Lower leg skin (tissue), 4 donors: ENCODE measurements at regions not wholly inside any gene's neighbourhood (a gene's known extent, or its start where the extent isn't known, plus 50 kb on each side); places are given as distances from the start of the nearest gene placed in this dataset.

Source experiments
- DNase-seq, 2 donors: peaks; one replicate each; pipeline ENCODE4 v3.0.0-alpha.2; 2019; ENCODE audit warnings: low spot score in 2 of 2
- H3K4me3 ChIP-seq: fragments of 200-600 bp; sonication (generic); 2 replicates; pipeline ENCODE4 v1.5.1; 2017; ENCODE audit warnings: mild to moderate bottlenecking, low read depth; ENCODE audit not compliant: poor library complexity, severe bottlenecking
- CTCF ChIP-seq, 3 donors: fragments of 450-650 bp; IDR thresholded peaks; one replicate each; pipeline ENCODE4 v1.5.1; 2016; ENCODE audit warnings: antibody characterized with exemption in 3 of 3, mild to moderate bottlenecking in 3 of 3, moderate library complexity in 2 of 3
- POLR2A ChIP-seq, 2 donors: fragments of 450-650 bp; IDR thresholded peaks; one replicate each; pipeline ENCODE4 v1.6.1; 2016 to 2017; ENCODE audit warnings: antibody characterized with exemption in 2 of 2, mild to moderate bottlenecking in 1 of 2, moderate library complexity in 1 of 2
- WGBS, 2 donors: methylation state at CpG; one replicate each; pipeline ENCODE4 v1.1.5; 2018; 5-methylcytosine and 5-hydroxymethylcytosine counted together
- intact Hi-C: fragments of 100-400 bp; cut with DNase I; formaldehyde crosslinking; loops from one replicate; pipeline ENCODE4 v1.15.0; 2023; ENCODE audit warnings: low total_unique reads

GRCh38 chr12:107336695-107337094 is 243.3 kb upstream of the CRY1 start:
- no peak for TF ChIP-seq POLR2A (IDR thresholded peaks at IDR 0.05)
- TF ChIP-seq CTCF (IDR thresholded peaks at IDR 0.05), result no peak
- DNase-seq, result no peak
- intact Hi-C loops, result no loop called here
- WGBS, 2 donors, result 77 to 82% methylated on average over 4 of the region's 4 CpGs
- no peak overlapping the region for H3K4me3 ChIP-seq

- TF ChIP-seq CTCF (IDR thresholded peaks at IDR 0.05) (no peak), POLR2A (IDR thresholded peaks at IDR 0.05) (no peak)
- WGBS, 2 donors, result 74 to 92% methylated on average over 9 of the region's 9 CpGs
- H3K4me3 ChIP-seq, result no peak overlapping the region
- intact Hi-C loops, result no loop called here
- no peak for DNase-seq
These were observed 244.2 kb upstream of the CRY1 start for GRCh38 chr12:107337346-107338095.

- no peak overlapping the region for H3K4me3 ChIP-seq
- DNase-seq, result no peak
- no peak for TF ChIP-seq CTCF (IDR thresholded peaks at IDR 0.05)
- TF ChIP-seq POLR2A (IDR thresholded peaks at IDR 0.05), result no peak
- WGBS, 2 donors, result 39 to 47% methylated on average over 4 of the region's 4 CpGs
- intact Hi-C loops, result no loop called here
These were observed 246.1 kb upstream of the CRY1 start for GRCh38 chr12:107339487-107339886.

GRCh38 chr12:107339932-107340331 is 246.6 kb upstream of the CRY1 start:
- TF ChIP-seq POLR2A (IDR thresholded peaks at IDR 0.05), result no peak
- no peak for TF ChIP-seq CTCF (IDR thresholded peaks at IDR 0.05)
- intact Hi-C loops, result no loop called here
- DNase-seq, result no peak
- WGBS, 2 donors, result 67 to 77% methylated on average over 2 of the region's 2 CpGs
- no peak overlapping the region for H3K4me3 ChIP-seq

GRCh38 chr12:107340898-107341297 is 247.5 kb upstream of the CRY1 start:
- intact Hi-C loops, result no loop called here
- 76 to 79% methylated on average over 5 of the region's 5 CpGs for WGBS, 2 donors
- no peak for DNase-seq
- TF ChIP-seq CTCF (IDR thresholded peaks at IDR 0.05), result no peak
- no peak for TF ChIP-seq POLR2A (IDR thresholded peaks at IDR 0.05)
- no peak overlapping the region for H3K4me3 ChIP-seq
